ENCODE measurements at regions not wholly inside any gene's neighbourhood (a gene's known extent, or its start where the extent isn't known, plus 50 kb on each side); places are given as distances from the start of the nearest gene placed in this dataset.

DNA sequence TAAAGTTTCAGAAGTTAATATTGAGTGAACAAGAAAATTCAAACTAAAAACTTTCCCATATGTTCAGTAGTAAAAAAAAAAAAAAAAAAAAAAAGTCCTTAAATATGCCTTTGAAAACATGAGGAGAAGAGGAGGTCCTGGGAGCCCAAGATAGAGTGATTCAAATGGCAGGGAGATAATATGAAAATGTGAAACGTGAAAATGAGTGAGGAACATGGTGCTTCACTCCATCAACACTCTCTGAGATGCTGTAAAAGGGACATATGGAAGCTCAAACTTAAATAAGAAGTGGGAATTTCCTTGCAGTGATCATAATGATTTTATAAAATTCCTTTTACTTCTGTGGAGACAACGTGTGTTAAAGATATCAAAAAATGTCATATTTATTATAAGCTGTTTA, 423.9 kb downstream of the PABPC4L start:
- Histone ChIP-seq H3K9me3 (no peaks in the 10 kb centered on the region), H3K4me1 (no peaks in the 10 kb centered on the region), H3K27me3 (no peaks in the 10 kb centered on the region), H3K36me3 (no peaks in the 10 kb centered on the region), H3K4me3 (no peak overlapping the region), H3K27ac (no peak overlapping the region)
- no peak for TF ChIP-seq POLR2AphosphoS5 (IDR thresholded peaks at IDR 0.05)
- TF ChIP-seq CTCF (IDR thresholded peaks at IDR 0.05), result no peak
- TF ChIP-seq POLR2A (IDR thresholded peaks at IDR 0.05), result no peak
- intact Hi-C loops (cut with DNase I; ENCODE audit: low total_unique reads), result no loop called here
- no peak for DNase-seq
- in situ Hi-C loops (cut with MboI; ENCODE audit: low pct_ligation_motif_present in 1 of 4, low pct_unique_long_range_greater_than_20kb in 1 of 4, low sequenced_read_pairs in 3 of 4), result no loop called here
- WGBS, 2 donors (ENCODE audit: low coverage in 1 of 2), result 51 to 65% methylated on average over 2 of the region's 2 CpGs

- intact Hi-C loops (cut with DNase I; ENCODE audit: low total_unique reads) (no loop called here), in situ Hi-C loops (cut with MboI; ENCODE audit: low pct_ligation_motif_present in 1 of 4, low pct_unique_long_range_greater_than_20kb in 1 of 4, low sequenced_read_pairs in 3 of 4) (no loop called here)
- no peaks in the 10 kb centered on the region for H3K4me1 ChIP-seq
- no peak overlapping the region for H3K27ac ChIP-seq
- H3K27me3 ChIP-seq, result no peaks in the 10 kb centered on the region
- 60 to 62% methylated on average over 4 of the region's 4 CpGs for WGBS, 2 donors (ENCODE audit: low coverage in 1 of 2)
- H3K36me3 ChIP-seq, result no peaks in the 10 kb centered on the region
- H3K4me3 ChIP-seq, result no peak overlapping the region
- TF ChIP-seq EP300 (IDR thresholded peaks at IDR 0.05; ENCODE audit: low read depth), result no peak
- TF ChIP-seq POLR2AphosphoS5 (IDR thresholded peaks at IDR 0.05), result no peak
- no peak for TF ChIP-seq CTCF (IDR thresholded peaks at IDR 0.05)
- H3K9me3 ChIP-seq, result no peaks in the 10 kb centered on the region
- no peak for DNase-seq
Measured at GRCh38 chr4:133776961-133777360, 424.6 kb downstream of the PABPC4L start.

GRCh38 chr4:133776503-133776902, 425.1 kb downstream of the PABPC4L start:
- TF ChIP-seq POLR2AphosphoS5 (IDR thresholded peaks at IDR 0.05) (no peak), CTCF (IDR thresholded peaks at IDR 0.05) (no peak), POLR2A (IDR thresholded peaks at IDR 0.05) (no peak), EP300 (IDR thresholded peaks at IDR 0.05; ENCODE audit: low read depth) (no peak)
- no peak overlapping the region for H3K27ac ChIP-seq
- H3K9me3 ChIP-seq, result no peaks in the 10 kb centered on the region
- 50 to 73% methylated on average over 2 of the region's 2 CpGs for WGBS, 2 donors (ENCODE audit: low coverage in 1 of 2)
- H3K4me1 ChIP-seq, result no peaks in the 10 kb centered on the region
- intact Hi-C loops (cut with DNase I; ENCODE audit: low total_unique reads) (no loop called here), in situ Hi-C loops (cut with MboI; ENCODE audit: low pct_ligation_motif_present in 1 of 4, low pct_unique_long_range_greater_than_20kb in 1 of 4, low sequenced_read_pairs in 3 of 4) (no loop called here)
- H3K4me3 ChIP-seq, result no peak overlapping the region
- no peaks in the 10 kb centered on the region for H3K27me3 ChIP-seq
- no peaks in the 10 kb centered on the region for H3K36me3 ChIP-seq
- no peak for DNase-seq

DNA sequence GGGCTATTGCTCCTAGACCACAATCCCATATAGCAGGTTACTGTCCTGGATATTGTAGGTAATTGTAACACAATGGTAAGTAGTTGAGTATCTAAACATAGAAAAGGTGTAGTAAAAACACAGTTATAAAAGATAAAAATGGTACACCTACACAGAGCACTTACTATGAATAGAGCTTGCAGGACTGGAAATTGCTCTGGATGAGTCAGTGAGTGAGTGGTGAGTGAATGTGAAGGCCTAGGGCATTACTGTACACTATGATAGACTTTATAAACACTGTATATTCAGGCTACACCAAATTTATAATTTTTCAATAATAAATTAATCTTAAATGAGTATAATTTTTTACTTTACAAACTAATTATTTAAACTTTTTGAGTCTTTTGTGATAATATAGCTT, 425.7 kb downstream of the PABPC4L start:
- in situ Hi-C loops (cut with MboI; ENCODE audit: low pct_ligation_motif_present in 1 of 4, low pct_unique_long_range_greater_than_20kb in 1 of 4, low sequenced_read_pairs in 3 of 4), result no loop called here
- TF ChIP-seq EP300 (IDR thresholded peaks at IDR 0.05; ENCODE audit: low read depth) (no peak), POLR2A (IDR thresholded peaks at IDR 0.05) (no peak), CTCF (IDR thresholded peaks at IDR 0.05) (no peak), POLR2AphosphoS5 (IDR thresholded peaks at IDR 0.05) (no peak)
- H3K4me1 ChIP-seq, result no peaks in the 10 kb centered on the region

More for the DNA sequence above, 425.7 kb downstream of the PABPC4L start:
- Histone ChIP-seq H3K4me3 (no peak overlapping the region), H3K27ac (no peak overlapping the region), H3K27me3 (no peaks in the 10 kb centered on the region), H3K36me3 (no peaks in the 10 kb centered on the region), H3K9me3 (no peaks in the 10 kb centered on the region)
- intact Hi-C loops (cut with DNase I; ENCODE audit: low total_unique reads), result no loop called here
- no peak for DNase-seq
